HepG2 (cell line): ENCODE measurements at regions not wholly inside any gene's neighbourhood (a gene's known extent, or its start where the extent isn't known, plus 50 kb on each side); places are given as distances from the start of the nearest gene placed in this dataset.

Experiments
- ATAC-seq: fragments of 200-7000 bp; cut with Tn5 transposase; 3 replicates; pipeline ENCODE4 v1.9.1; 2020; ENCODE audit warnings: mild to moderate bottlenecking, moderate library complexity
- BruUV-seq: library from RNA; stranded (reverse); fragments of 400-500 nt; replicated peaks from 2 replicates; lab custom pipeline; 2021; lab: Mats Ljungman, UMichigan
- CTCF ChIA-PET: fragments of 300-600 bp; formaldehyde crosslinking; extraction: SDS; loops from one replicate; lab custom pipeline; 2021; ENCODE audit warnings: low total read pairs, inconsistent platforms, low intra/inter-chr PET ratio; lab: Yijun Ruan, JAX
- POLR2A ChIA-PET: fragments of 350-600 bp; sonication (Branson Sonifier 250); formaldehyde crosslinking; loops from one replicate; lab custom pipeline; 2020; ENCODE audit warnings: antibody characterized with exemption, inconsistent platforms; lab: Yijun Ruan, JAX
- DNase-seq: peaks from one replicate; pipeline ENCODE4 v3.0.0-alpha.2; 2015; ENCODE audit warnings: low spot score
- FAIRE-seq: peaks from 3 replicates; lab custom pipeline; 2011; peaks lifted over from hg19 to GRCh38; lab: Jason Lieb, UNC
- H2AFZ ChIP-seq: one replicate; pipeline ENCODE4 v1.6.1; 2011; ENCODE audit warnings: low read length, inconsistent platforms
- H3K27ac ChIP-seq: fragments of 300-600 bp; 3 replicates; pipeline ENCODE4 v1.8.0; 2011; ENCODE audit warnings: mixed run types, mild to moderate bottlenecking, mixed read lengths, low read length, inconsistent platforms; ENCODE audit not compliant: insufficient read depth; ENCODE audit errors: extremely low read length
- H3K27me3 ChIP-seq, 2 experiments: fragments of 200-600 bp in 1 of 2; 2 replicates in 1 of 2; 3 replicates in 1 of 2; pipeline versions ENCODE4 v1.6.0 to v1.8.0; 2011; ENCODE audit warnings: low read length in 2 of 2, mild to moderate bottlenecking in 2 of 2, moderate library complexity in 2 of 2, inconsistent platforms in 1 of 2; ENCODE audit not compliant: insufficient read depth in 2 of 2, control insufficient read depth in 1 of 2
- H3K36me3 ChIP-seq, 2 experiments: fragments of 200-600 bp in 1 of 2; replicated peaks in 1 of 2; 2 replicates in 1 of 2; 3 replicates in 1 of 2; pipeline versions ENCODE4 v1.5.1 to v1.8.0; 2011; ENCODE audit warnings: low read length in 2 of 2, inconsistent platforms in 1 of 2; ENCODE audit not compliant: insufficient read depth in 2 of 2, control insufficient read depth in 1 of 2
- H3K4me1 ChIP-seq: 2 replicates; pipeline ENCODE4 v1.5.1; 2012; ENCODE audit warnings: low read length, inconsistent platforms; ENCODE audit not compliant: insufficient read depth
- H3K4me2 ChIP-seq: 2 replicates; pipeline ENCODE4 v1.6.0; 2011; ENCODE audit warnings: low read depth, low read length, inconsistent platforms
- H3K4me3 ChIP-seq, 3 experiments: fragments of 200-600 bp in 1 of 3; sonication (generic), shearing (Covaris generic) in 1 of 3; replicated peaks in 1 of 3; 2 replicates each; pipeline ENCODE4 v1.5.1; 2011 to 2016; ENCODE audit warnings: low read length in 3 of 3, inconsistent platforms in 2 of 3, low read depth in 2 of 3, mild to moderate bottlenecking in 2 of 3, control low read depth in 1 of 3, mixed read lengths in 1 of 3; ENCODE audit not compliant: insufficient read depth in 1 of 3
- H3K79me2 ChIP-seq: one replicate; pipeline ENCODE4 v1.6.1; 2011; ENCODE audit warnings: low read length, inconsistent platforms; ENCODE audit not compliant: insufficient read depth
- H3K9ac ChIP-seq: 2 replicates; pipeline ENCODE4 v1.6.0; 2011; ENCODE audit warnings: mild to moderate bottlenecking, low read depth, low read length, inconsistent platforms; ENCODE audit not compliant: insufficient read depth
- H3K9me3 ChIP-seq: 2 replicates; pipeline ENCODE4 v1.5.1; 2012; ENCODE audit warnings: mild to moderate bottlenecking, low read length
- H4K20me1 ChIP-seq: 2 replicates; pipeline ENCODE4 v1.6.0; 2011; ENCODE audit warnings: inconsistent platforms, mild to moderate bottlenecking, low read length, moderate library complexity; ENCODE audit not compliant: insufficient read depth
- CHD4 ChIP-seq: fragments of 200-600 bp; sonication (generic); IDR thresholded peaks from 2 replicates; pipeline ENCODE4 v1.7.0; 2017; ENCODE audit warnings: mild to moderate bottlenecking, low read length, borderline replicate concordance
- GLMP ChIP-seq: sonication (generic); formaldehyde crosslinking; IDR thresholded peaks from 2 replicates; pipeline ENCODE4 v1.9.0; 2021; ENCODE audit warnings: missing genetic modification reagents, mild to moderate bottlenecking, borderline replicate concordance
- KMT2A ChIP-seq: sonication (generic); formaldehyde crosslinking; IDR thresholded peaks from 2 replicates; pipeline ENCODE4 v1.4.0; 2020; ENCODE audit warnings: missing genetic modification reagents
- MAFK ChIP-seq, 2 experiments: IDR thresholded peaks in 1 of 2; conservative IDR thresholded peaks in 1 of 2; 2 replicates each; pipeline ENCODE4 v1.6.1; 2011; ENCODE audit warnings: improper control_type of control experiment in 2 of 2, low read length in 2 of 2
- MEF2D ChIP-seq: sonication (generic); formaldehyde crosslinking; IDR thresholded peaks from 2 replicates; pipeline ENCODE4 v1.5.1; 2020; ENCODE audit warnings: mild to moderate bottlenecking, missing genetic modification reagents
- PAF1 ChIP-seq: IDR thresholded peaks from 2 replicates; pipeline ENCODE4 v1.6.1; 2016; ENCODE audit warnings: missing genetic modification reagents, missing compliant biosample characterization
- PRPF4 ChIP-seq: fragments of 200-400 bp; formaldehyde crosslinking; IDR thresholded peaks from 2 replicates; pipeline ENCODE4 v1.6.1; 2016; ENCODE audit warnings: low read length, low read depth; ENCODE audit not compliant: poor library complexity, severe bottlenecking
- RBAK ChIP-seq: sonication (generic); formaldehyde crosslinking; IDR thresholded peaks from 2 replicates; pipeline ENCODE4 v1.5.1; 2020; ENCODE audit warnings: mild to moderate bottlenecking, missing genetic modification reagents
- SKIL ChIP-seq: sonication (generic); formaldehyde crosslinking; IDR thresholded peaks from 2 replicates; pipeline ENCODE4 v1.8.0; 2022; ENCODE audit warnings: missing genetic modification reagents, mild to moderate bottlenecking, moderate library complexity, borderline replicate concordance
- XRCC5 ChIP-seq: fragments of 200-400 bp; formaldehyde crosslinking; optimal IDR thresholded peaks from 2 replicates; pipeline ENCODE3; 2017; ENCODE audit warnings: mild to moderate bottlenecking, low read length
- ZBTB40 ChIP-seq, 2 experiments: fragments of 450-650 bp in 1 of 2; sonication (generic) in 1 of 2; formaldehyde crosslinking in 1 of 2; IDR thresholded peaks; 2 replicates each; pipeline versions ENCODE4 v1.6.1 to v1.8.0; 2016 to 2022; ENCODE audit warnings: antibody characterized with exemption in 1 of 2, mild to moderate bottlenecking in 1 of 2, missing genetic modification reagents in 1 of 2
- ZBTB8A ChIP-seq: sonication (generic); formaldehyde crosslinking; IDR thresholded peaks from 2 replicates; pipeline ENCODE4 v1.4.0; 2020; ENCODE audit warnings: mild to moderate bottlenecking, low read depth, missing genetic modification reagents, borderline replicate concordance
- ZNF724P ChIP-seq: sonication (generic); formaldehyde crosslinking; IDR thresholded peaks from 2 replicates; pipeline ENCODE4 v1.8.0; 2022; ENCODE audit warnings: missing genetic modification reagents, borderline replicate concordance
- WGBS: methylation state at CpG from one replicate; pipeline ENCODE4 v1.1.6; 2017; ENCODE audit warnings: low lambda C conversion rate; 5-methylcytosine and 5-hydroxymethylcytosine counted together
- in situ Hi-C: cut with HindIII; loops from 2 replicates; pipeline ENCODE4 v1.10.0; 2017; ENCODE audit warnings: low pct_unique_long_range_greater_than_20kb; ENCODE audit not compliant: extremely low pct_ligation_motif_present
- intact Hi-C: fragments of 100-400 bp; cut with micrococcal nuclease; formaldehyde crosslinking; loops from one replicate; pipeline ENCODE4 v1.10.0; 2022; ENCODE audit not compliant: unreplicated experiment

- DNase-seq: no peak
- POLR2A ChIA-PET: no interaction called here
- CTCF ChIA-PET: no interaction called here
- H3K9ac ChIP-seq: no peak overlapping the region
- H3K9me3 ChIP-seq: no peaks in the 10 kb centered on the region
- BruUV-seq: no TSS peak
- in situ Hi-C loops: no loop called here
- no peaks in the 10 kb centered on the region for H4K20me1 ChIP-seq
- H3K27me3 ChIP-seq: peaks cover 0 to 2% of the 10 kb centered on the region in 2 experiments; a peak in 1 of 5 replicates
- H3K27ac ChIP-seq: no peak overlapping the region
- no peak overlapping the region for H2AFZ ChIP-seq
- H3K79me2 ChIP-seq: no peaks in the 10 kb centered on the region
- no peak overlapping the region for H3K4me2 ChIP-seq
- ATAC-seq: no peak
- no peaks in the 10 kb centered on the region for H3K36me3 ChIP-seq
- no peak overlapping the region for H3K4me3 ChIP-seq
- WGBS: 0% methylated on average over 2 of the region's 2 CpGs
- no peaks in the 10 kb centered on the region for H3K4me1 ChIP-seq
- intact Hi-C loops: no loop called here
- no peak for FAIRE-seq
- no peak for TF ChIP-seq PRPF4
- no peak for TF ChIP-seq RBAK
- TF ChIP-seq GLMP: no peak
- TF ChIP-seq KMT2A (CRISPR knock-in tag): no peak
- no peak for TF ChIP-seq XRCC5
- TF ChIP-seq MAFK (conservative IDR thresholded peaks at IDR 0.05 in 1 of 2, IDR thresholded peaks at IDR 0.05 in 1 of 2; ENCODE audit: low read length in 2 of 2): no peak
- no peak for TF ChIP-seq SKIL
- TF ChIP-seq ZBTB40 (IDR thresholded peaks at IDR 0.05): no peak
- no peak for TF ChIP-seq ZBTB40 (CRISPR knock-in tag; IDR thresholded peaks at IDR 0.05)
- TF ChIP-seq CHD4: no peak
- no peak for TF ChIP-seq PAF1 (CRISPR knock-in tag)
- no peak for TF ChIP-seq ZBTB8A (CRISPR knock-in tag)
- no peak for TF ChIP-seq MEF2D (CRISPR knock-in tag)
- TF ChIP-seq ZNF724P (CRISPR knock-in tag): no peak
Observed at GRCh38 chr15:72935521-72935920, 116.7 kb upstream of the NEO1 start.
